SJSA1 (cell line): ENCODE measurements at regions not wholly inside any gene's neighbourhood (a gene's known extent, or its start where the extent isn't known, plus 50 kb on each side); places are given as distances from the start of the nearest gene placed in this dataset.

Source experiments
- DNase-seq, 2 experiments: peaks; one replicate each; pipeline ENCODE4 v3.0.0-alpha.2; 2015 to 2020; ENCODE audit warnings: low spot score in 2 of 2, low read depth in 1 of 2
- H3K27ac ChIP-seq: fragments of 250-450 bp; sonication (Bioruptor Pico); 2 replicates; pipeline ENCODE4 v1.5.1; 2020; ENCODE audit warnings: mild to moderate bottlenecking, moderate library complexity
- H3K27me3 ChIP-seq: fragments of 250-450 bp; sonication (Bioruptor Pico); replicated peaks from 2 replicates; pipeline ENCODE4 v1.5.1; 2020; ENCODE audit warnings: mild to moderate bottlenecking, moderate library complexity
- H3K36me3 ChIP-seq: fragments of 250-450 bp; sonication (Bioruptor Pico); 2 replicates; pipeline ENCODE4 v1.5.1; 2020; ENCODE audit warnings: mild to moderate bottlenecking
- H3K4me1 ChIP-seq: fragments of 250-450 bp; sonication (Bioruptor Pico); replicated peaks from 2 replicates; pipeline ENCODE4 v1.6.1; 2021; ENCODE audit warnings: mild to moderate bottlenecking
- H3K4me3 ChIP-seq: fragments of 250-450 bp; sonication (Bioruptor Pico); 2 replicates; pipeline ENCODE4 v1.5.1; 2020; ENCODE audit warnings: mild to moderate bottlenecking
- H3K9me3 ChIP-seq: fragments of 250-450 bp; sonication (Bioruptor Pico); replicated peaks from 2 replicates; pipeline ENCODE4 v1.5.1; 2020; ENCODE audit warnings: mild to moderate bottlenecking

GRCh38 chr5:2021484-2022176, 138.9 kb upstream of the IRX4 start:
- Histone ChIP-seq H3K4me1 (no peaks in the 10 kb centered on the region), H3K27ac (no peak overlapping the region), H3K9me3 (no peaks in the 10 kb centered on the region), H3K27me3 (no peaks in the 10 kb centered on the region; the same call in 1 of the 2 replicates), H3K4me3 (no peak overlapping the region), H3K36me3 (no peaks in the 10 kb centered on the region)
- DNase-seq, result no peak

- Histone ChIP-seq H3K4me1 (no peaks in the 10 kb centered on the region), H3K27me3 (no peaks in the 10 kb centered on the region; the same call in 1 of the 2 replicates), H3K4me3 (no peak overlapping the region), H3K9me3 (no peaks in the 10 kb centered on the region), H3K27ac (no peak overlapping the region), H3K36me3 (no peaks in the 10 kb centered on the region)
- no peak for DNase-seq
These were observed 138.0 kb upstream of the IRX4 start for GRCh38 chr5:2020730-2021129.

- H3K9me3 ChIP-seq, result no peaks in the 10 kb centered on the region
- H3K27ac ChIP-seq, result no peak overlapping the region
- no peak for DNase-seq
- no peaks in the 10 kb centered on the region; the same call in 1 of the 2 replicates for H3K27me3 ChIP-seq
- no peak overlapping the region for H3K4me3 ChIP-seq
- H3K4me1 ChIP-seq, result no peaks in the 10 kb centered on the region
- H3K36me3 ChIP-seq, result no peaks in the 10 kb centered on the region
These were observed 137.0 kb upstream of the IRX4 start for GRCh38 chr5:2019716-2020115.

- Histone ChIP-seq H3K27ac (no peak overlapping the region), H3K4me3 (no peak overlapping the region), H3K9me3 (no peaks in the 10 kb centered on the region), H3K27me3 (no peaks in the 10 kb centered on the region; the same call in 1 of the 2 replicates), H3K36me3 (no peaks in the 10 kb centered on the region), H3K4me1 (no peaks in the 10 kb centered on the region)
- no peak for DNase-seq
These were observed 135.6 kb upstream of the IRX4 start for GRCh38 chr5:2018390-2018724.

- Histone ChIP-seq H3K36me3 (no peaks in the 10 kb centered on the region), H3K4me1 (no peaks in the 10 kb centered on the region), H3K27ac (no peak overlapping the region), H3K9me3 (no peaks in the 10 kb centered on the region), H3K4me3 (no peak overlapping the region), H3K27me3 (no peaks in the 10 kb centered on the region; the same call in 1 of the 2 replicates)
- DNase-seq, result no peak
These were observed 135.0 kb upstream of the IRX4 start for GRCh38 chr5:2017540-2018389.

- no peak for DNase-seq
- no peaks in the 10 kb centered on the region for H3K9me3 ChIP-seq
- no peaks in the 10 kb centered on the region for H3K4me1 ChIP-seq
- no peak overlapping the region for H3K27ac ChIP-seq
- H3K36me3 ChIP-seq, result no peaks in the 10 kb centered on the region
- no peak overlapping the region for H3K4me3 ChIP-seq
- no peaks in the 10 kb centered on the region; the same call in 1 of the 2 replicates for H3K27me3 ChIP-seq
These were observed 133.2 kb upstream of the IRX4 start for GRCh38 chr5:2015961-2016360.

- Histone ChIP-seq H3K4me1 (no peaks in the 10 kb centered on the region), H3K27me3 (no peaks in the 10 kb centered on the region; the same call in 1 of the 2 replicates), H3K4me3 (no peak overlapping the region), H3K36me3 (no peaks in the 10 kb centered on the region), H3K9me3 (no peaks in the 10 kb centered on the region), H3K27ac (no peak overlapping the region)
- no peak for DNase-seq
These were observed 132.6 kb upstream of the IRX4 start for GRCh38 chr5:2015124-2015848.

GRCh38 chr5:2014058-2014610, 131.4 kb upstream of the IRX4 start:
- H3K27ac ChIP-seq, result no peak overlapping the region
- no peaks in the 10 kb centered on the region for H3K36me3 ChIP-seq
- H3K4me1 ChIP-seq, result no peaks in the 10 kb centered on the region
- DNase-seq, result no peak
- H3K9me3 ChIP-seq, result no peaks in the 10 kb centered on the region
- no peaks in the 10 kb centered on the region; the same call in 1 of the 2 replicates for H3K27me3 ChIP-seq
- no peak overlapping the region for H3K4me3 ChIP-seq

GRCh38 chr5:2013301-2014057, 130.8 kb upstream of the IRX4 start:
- H3K36me3 ChIP-seq, result no peaks in the 10 kb centered on the region
- no peak overlapping the region for H3K27ac ChIP-seq
- H3K9me3 ChIP-seq, result no peaks in the 10 kb centered on the region
- H3K4me3 ChIP-seq, result no peak overlapping the region
- H3K4me1 ChIP-seq, result no peaks in the 10 kb centered on the region
- DNase-seq, result no peak
- H3K27me3 ChIP-seq, result no peaks in the 10 kb centered on the region; the same call in none of the 2 replicates

GRCh38 chr5:2012885-2013284, 130.2 kb upstream of the IRX4 start:
- Histone ChIP-seq H3K9me3 (no peaks in the 10 kb centered on the region), H3K4me1 (no peaks in the 10 kb centered on the region), H3K27ac (no peak overlapping the region), H3K27me3 (no peaks in the 10 kb centered on the region; the same call in none of the 2 replicates), H3K4me3 (no peak overlapping the region), H3K36me3 (no peaks in the 10 kb centered on the region)
- no peak for DNase-seq

- Histone ChIP-seq H3K36me3 (no peaks in the 10 kb centered on the region), H3K9me3 (no peaks in the 10 kb centered on the region), H3K4me1 (no peaks in the 10 kb centered on the region), H3K4me3 (no peak overlapping the region), H3K27ac (no peak overlapping the region), H3K27me3 (no peaks in the 10 kb centered on the region; the same call in none of the 2 replicates)
- no peak for DNase-seq
These were observed 129.0 kb upstream of the IRX4 start for GRCh38 chr5:2011481-2012411.

- no peaks in the 10 kb centered on the region; the same call in none of the 2 replicates for H3K27me3 ChIP-seq
- H3K36me3 ChIP-seq, result no peaks in the 10 kb centered on the region
- H3K4me3 ChIP-seq, result no peak overlapping the region
- no peak overlapping the region for H3K27ac ChIP-seq
- DNase-seq, result no peak
- H3K9me3 ChIP-seq, result no peaks in the 10 kb centered on the region
- H3K4me1 ChIP-seq, result no peaks in the 10 kb centered on the region
These were observed 128.2 kb upstream of the IRX4 start for GRCh38 chr5:2010940-2011339.
